VCaP (cell line): ENCODE measurements at regions not wholly inside any gene's neighbourhood (a gene's known extent, or its start where the extent isn't known, plus 50 kb on each side); places are given as distances from the start of the nearest gene placed in this dataset.

Source experiments
- H3K27ac ChIP-seq: fragments of 450-650 bp; 2 replicates; pipeline ENCODE4 v1.5.1; 2017
- CTCF ChIP-seq: fragments of 450-650 bp; conservative IDR thresholded peaks from 2 replicates; pipeline ENCODE4 v1.5.1; 2017; ENCODE audit warnings: mild to moderate bottlenecking, moderate library complexity

DNA sequence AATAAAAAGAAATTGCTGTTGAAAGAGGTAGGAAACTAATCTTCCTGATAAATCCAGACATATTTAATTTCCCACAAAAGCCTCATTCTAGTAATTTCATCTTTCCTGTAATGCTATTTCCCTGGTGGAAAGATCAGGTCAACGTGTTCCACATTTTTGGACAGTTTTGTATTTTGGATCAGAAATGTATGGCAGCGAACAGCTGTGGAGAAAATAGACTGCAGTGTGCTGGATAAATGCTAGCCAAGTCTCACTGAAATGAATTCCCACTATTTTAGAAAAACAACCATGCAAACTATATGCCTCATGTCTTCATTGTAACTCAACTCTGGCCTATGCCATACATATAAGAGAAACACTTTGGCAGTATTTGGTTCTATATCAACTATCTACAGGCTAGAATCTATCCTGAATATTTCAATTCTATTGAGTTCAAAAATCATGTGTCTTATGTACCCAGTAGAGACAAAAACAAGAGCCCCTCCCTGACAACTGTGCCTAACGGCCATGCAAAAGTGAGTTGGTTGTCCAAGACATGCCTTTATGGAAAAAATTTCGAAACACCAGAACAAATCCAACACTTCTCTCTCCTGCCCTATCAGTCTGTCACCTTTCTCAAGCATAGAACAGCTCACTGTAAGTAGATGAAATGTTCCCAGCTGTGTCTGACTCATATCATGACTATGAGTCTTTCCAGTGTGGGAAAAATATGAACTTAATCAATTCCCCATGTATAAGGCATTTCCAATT is 191.3 kb upstream of the NREP start:
- no peak overlapping the region for H3K27ac ChIP-seq
- TF ChIP-seq CTCF: no peak

- no peak overlapping the region for H3K27ac ChIP-seq
- TF ChIP-seq CTCF: no peak
These were observed 189.6 kb upstream of the NREP start for GRCh38 chr5:111946556-111946955.

GRCh38 chr5:111945535-111945934 is 188.5 kb upstream of the NREP start:
- no peak for TF ChIP-seq CTCF
- H3K27ac ChIP-seq: no peak overlapping the region

DNA sequence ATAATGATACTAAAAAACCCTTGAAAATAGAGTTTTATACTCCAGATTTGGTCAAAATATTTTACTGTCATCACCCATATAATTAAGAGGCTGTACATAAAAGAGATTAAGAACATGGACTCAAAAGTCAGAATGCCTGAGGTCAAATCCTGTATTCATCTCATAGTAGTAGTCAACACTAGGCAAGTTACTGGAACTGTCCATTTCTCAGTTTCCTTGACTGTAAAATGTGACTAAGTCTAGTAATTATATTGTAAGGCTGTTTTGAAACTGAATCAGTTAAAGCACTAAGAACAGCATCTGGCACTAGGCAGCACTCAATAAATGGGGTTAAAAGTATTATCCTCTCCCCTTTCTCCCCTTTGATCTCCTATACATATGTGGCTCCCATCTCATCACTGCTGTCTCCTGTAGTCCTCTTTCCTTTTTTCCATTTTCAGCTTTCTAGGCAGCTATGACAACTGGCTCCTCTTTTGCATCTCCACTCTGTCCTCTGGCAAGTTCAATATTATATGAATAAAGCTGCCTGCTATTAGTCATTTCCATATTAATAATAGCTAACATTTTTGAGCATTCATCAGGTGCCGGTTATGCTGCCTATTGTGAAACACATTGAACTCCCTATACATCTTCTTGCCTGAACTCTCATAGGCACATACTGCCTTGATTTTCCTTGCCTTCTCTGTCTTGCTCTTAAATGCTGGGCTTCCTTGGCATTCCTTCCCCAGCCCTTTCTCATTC is 185.8 kb upstream of the NREP start:
- no peak for TF ChIP-seq CTCF
- no peak overlapping the region for H3K27ac ChIP-seq

GRCh38 chr5:111942201-111942600 is 185.2 kb upstream of the NREP start:
- no peak for TF ChIP-seq CTCF
- no peak overlapping the region for H3K27ac ChIP-seq

DNA sequence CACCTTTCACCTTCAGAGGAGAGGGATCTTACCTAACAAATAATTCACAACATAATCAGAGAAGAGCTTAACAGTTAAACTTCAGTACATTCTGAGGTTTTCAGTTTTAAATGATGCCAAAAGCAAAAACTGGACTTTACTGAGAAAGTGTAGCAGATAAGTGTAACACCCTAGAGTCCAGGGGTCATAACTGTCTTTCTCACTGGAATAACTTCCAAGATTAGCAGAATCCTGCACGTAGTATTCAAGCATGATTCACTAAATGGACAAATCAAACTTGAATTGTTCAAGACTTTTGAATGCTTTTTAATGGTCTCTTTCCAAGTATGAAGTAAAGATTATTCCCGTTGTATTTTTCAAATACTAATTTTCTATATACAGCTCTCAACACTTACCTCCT is 180.1 kb upstream of the NREP start:
- no peak for TF ChIP-seq CTCF
- no peak overlapping the region for H3K27ac ChIP-seq

GRCh38 chr5:111935835-111936234 is 178.8 kb upstream of the NREP start:
- no peak overlapping the region for H3K27ac ChIP-seq
- no peak for TF ChIP-seq CTCF
